ENCODE measurements at regions not wholly inside any gene's neighbourhood (a gene's known extent, or its start where the extent isn't known, plus 50 kb on each side); places are given as distances from the start of the nearest gene placed in this dataset.

DNA sequence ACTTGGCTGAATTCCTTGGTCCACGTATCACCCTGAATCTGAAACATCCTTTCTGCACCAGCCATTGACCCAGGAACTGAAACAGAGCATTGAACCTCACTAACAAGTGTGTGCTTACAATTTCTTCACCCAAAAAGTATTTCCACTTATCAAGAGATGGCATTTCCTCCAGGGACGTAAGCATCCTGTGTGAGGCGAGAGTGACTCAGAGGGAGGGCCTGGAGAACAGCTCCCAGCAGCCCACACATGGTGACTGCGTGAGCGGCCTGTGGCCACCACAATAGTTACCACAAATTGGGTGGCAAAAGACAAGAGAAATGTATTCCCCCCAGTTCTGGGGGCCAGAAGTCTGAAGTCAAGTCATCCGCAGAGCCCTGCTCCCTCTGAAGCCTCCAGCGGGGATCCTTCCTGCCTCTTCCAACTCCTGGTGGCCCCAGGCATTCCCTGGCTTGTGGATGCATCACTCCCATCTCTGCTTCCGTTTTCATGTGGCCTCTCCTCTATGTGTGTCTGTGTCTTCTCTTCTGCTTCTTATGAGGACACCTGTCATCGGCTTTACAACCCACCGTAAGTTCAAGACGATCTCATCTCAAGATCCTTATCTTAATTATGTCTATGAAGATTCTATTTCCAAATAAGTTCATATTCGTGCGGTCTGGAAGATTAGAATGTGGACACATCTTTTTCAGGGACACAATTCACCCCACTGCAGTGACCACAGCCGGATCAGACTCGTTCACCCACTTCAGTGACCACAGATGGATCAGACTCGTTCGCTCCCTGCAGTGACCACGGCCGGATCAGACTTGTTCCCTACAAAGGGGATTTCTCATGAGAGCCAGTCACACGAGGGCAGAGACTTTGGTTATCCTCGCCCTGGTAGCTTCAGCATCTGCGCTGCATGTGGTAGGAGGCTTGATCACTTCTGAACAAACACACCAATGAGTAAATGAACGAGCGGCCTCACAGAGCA, 122.6 kb upstream of the FOXF1 start:
- Mint-ChIP-seq H3K4me3 (no peak overlapping the region), H3K4me1 (peaks cover 14% of the 10 kb centered on the region)
- TF ChIP-seq, protein P1, sequence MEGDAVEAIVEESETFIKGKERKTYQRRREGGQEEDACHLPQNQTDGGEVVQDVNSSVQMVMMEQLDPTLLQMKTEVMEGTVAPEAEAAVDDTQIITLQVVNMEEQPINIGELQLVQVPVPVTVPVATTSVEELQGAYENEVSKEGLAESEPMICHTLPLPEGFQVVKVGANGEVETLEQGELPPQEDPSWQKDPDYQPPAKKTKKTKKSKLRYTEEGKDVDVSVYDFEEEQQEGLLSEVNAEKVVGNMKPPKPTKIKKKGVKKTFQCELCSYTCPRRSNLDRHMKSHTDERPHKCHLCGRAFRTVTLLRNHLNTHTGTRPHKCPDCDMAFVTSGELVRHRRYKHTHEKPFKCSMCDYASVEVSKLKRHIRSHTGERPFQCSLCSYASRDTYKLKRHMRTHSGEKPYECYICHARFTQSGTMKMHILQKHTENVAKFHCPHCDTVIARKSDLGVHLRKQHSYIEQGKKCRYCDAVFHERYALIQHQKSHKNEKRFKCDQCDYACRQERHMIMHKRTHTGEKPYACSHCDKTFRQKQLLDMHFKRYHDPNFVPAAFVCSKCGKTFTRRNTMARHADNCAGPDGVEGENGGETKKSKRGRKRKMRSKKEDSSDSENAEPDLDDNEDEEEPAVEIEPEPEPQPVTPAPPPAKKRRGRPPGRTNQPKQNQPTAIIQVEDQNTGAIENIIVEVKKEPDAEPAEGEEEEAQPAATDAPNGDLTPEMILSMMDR (IDR thresholded peaks at IDR 0.05; ENCODE audit: unreplicated experiment), result no peak

DNA sequence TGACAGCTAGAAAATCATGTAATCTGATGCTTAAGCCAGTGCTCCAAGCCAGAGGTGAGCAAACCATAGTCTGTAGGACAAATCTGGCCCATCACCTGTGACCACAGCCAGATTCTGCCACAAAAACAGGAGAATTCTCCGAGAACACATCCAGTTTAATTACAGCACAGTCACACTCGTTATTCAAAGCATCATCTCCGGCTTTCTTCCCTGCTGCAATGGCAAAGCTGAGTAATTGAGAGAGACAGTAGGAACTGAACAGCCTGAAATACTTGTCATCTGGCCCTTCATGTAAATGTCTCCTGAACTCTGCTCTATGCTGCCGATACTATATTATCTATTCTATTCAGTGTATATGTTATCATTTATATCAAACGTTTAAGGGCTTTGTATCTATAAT, 121.4 kb upstream of the FOXF1 start:
- Mint-ChIP-seq H3K4me3 (no peak overlapping the region), H3K9me3 (peaks cover 4% of the 10 kb centered on the region), H3K27me3 (ENCODE audit: low read depth) (peaks cover 4% of the 10 kb centered on the region), H3K27ac (no peak overlapping the region), H3K36me3 (peaks cover 2% of the 10 kb centered on the region), H3K4me1 (peaks cover 11% of the 10 kb centered on the region)
- TF ChIP-seq, protein P1 (IDR thresholded peaks at IDR 0.05; ENCODE audit: unreplicated experiment), result no peak
- DNase-seq (ENCODE audit: low spot score in 2 of 2, unreplicated experiment in 2 of 2), result no peak

More for the DNA sequence above, 122.6 kb upstream of the FOXF1 start:
- Mint-ChIP-seq H3K36me3 (peaks cover 2% of the 10 kb centered on the region), H3K27me3 (ENCODE audit: low read depth) (peaks cover 6% of the 10 kb centered on the region), H3K9me3 (peaks cover 4% of the 10 kb centered on the region), H3K27ac (no peak overlapping the region)
- DNase-seq (ENCODE audit: low spot score in 2 of 2, unreplicated experiment in 2 of 2), result no peak

DNA sequence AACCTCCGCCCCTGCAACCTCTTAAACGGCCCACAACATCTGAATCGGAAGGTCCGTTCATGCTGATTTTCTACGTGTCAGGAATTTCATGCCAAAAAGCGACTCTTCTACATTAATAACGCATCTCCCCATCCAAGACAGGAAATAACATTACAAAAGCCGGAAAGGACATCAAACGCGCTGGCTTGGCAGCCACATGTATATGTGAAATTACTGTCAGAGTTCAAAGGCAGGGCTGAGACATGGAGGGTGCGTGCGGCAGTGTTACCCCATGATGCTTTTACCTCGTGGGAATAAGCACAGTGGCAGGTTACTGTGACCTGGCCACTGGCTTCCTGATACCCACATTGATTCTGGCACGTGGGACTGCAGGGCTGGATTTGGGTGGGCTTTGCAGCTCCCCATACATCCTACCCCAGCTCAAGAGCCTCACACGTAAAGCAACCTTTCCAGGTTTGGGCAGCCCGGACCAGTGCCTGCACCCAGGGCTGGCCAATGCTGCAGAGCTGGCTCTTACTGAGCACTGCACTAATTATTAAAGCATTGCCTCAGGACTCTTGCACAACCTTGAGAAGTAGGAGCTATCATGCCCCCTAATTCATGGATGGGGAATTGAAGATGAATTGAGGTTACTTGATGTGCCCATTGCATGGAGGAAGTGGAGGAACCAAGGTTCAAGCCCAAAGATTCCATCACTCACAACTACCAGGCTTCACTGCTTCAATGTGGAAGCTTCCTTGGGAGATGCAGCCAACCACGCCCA, 120.6 kb upstream of the FOXF1 start:
- peaks cover 2% of the 10 kb centered on the region for H3K36me3 Mint-ChIP-seq
- no peak overlapping the region for H3K4me3 Mint-ChIP-seq
- H3K27ac Mint-ChIP-seq, result no peak overlapping the region
- no peak for DNase-seq (ENCODE audit: low spot score in 2 of 2, unreplicated experiment in 2 of 2)
- H3K4me1 Mint-ChIP-seq, result peaks cover 10% of the 10 kb centered on the region
- peaks cover 4% of the 10 kb centered on the region for H3K27me3 Mint-ChIP-seq (ENCODE audit: low read depth)
- TF ChIP-seq, protein P1 (IDR thresholded peaks at IDR 0.05; ENCODE audit: unreplicated experiment), result no peak
- H3K9me3 Mint-ChIP-seq, result peaks cover 4% of the 10 kb centered on the region

DNA sequence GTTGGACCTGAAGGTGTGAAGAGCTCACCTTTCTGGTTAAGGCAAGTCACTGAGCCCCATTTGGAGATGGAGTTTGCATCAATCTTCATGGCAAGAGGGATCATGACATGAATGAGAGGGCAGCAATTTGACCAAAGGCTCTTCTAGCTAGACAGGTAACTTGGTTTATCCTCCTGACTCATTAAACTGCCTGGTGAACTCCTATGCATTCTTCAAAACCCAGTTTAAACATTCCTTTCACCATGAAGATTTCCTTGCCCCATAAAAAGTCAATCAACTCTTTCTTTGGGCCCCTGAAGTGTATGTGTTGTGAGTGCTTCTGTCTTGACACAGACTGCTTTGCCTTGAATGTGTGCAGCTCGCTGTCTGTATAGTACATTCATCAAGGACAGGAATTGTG, 120.0 kb upstream of the FOXF1 start:
- H3K4me3 Mint-ChIP-seq, result no peak overlapping the region

DNA sequence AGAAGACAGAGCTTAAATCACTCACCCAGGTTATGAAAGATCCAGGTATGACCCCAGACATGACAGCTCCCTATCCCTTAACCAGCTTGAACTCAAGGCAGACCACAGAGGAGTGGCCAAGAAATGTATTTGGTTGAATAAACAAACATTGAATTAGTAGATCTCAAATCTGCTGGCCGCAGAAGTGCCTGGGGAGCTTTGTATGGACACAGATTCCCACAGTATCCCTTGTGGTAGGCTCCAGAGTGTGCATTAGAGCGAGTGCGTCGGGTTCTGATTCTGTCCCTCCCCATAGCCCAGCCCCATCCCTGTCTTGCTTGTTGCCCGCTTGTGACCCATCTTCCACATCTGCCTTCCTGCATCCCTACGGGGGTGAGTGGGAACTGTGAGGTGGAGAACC, 118.8 kb upstream of the FOXF1 start:
- TF ChIP-seq, protein P1 (IDR thresholded peaks at IDR 0.05; ENCODE audit: unreplicated experiment), result no peak
- peaks cover 4% of the 10 kb centered on the region for H3K27me3 Mint-ChIP-seq (ENCODE audit: low read depth)
- peaks cover 4% of the 10 kb centered on the region for H3K9me3 Mint-ChIP-seq
- no peak overlapping the region for H3K27ac Mint-ChIP-seq
- H3K36me3 Mint-ChIP-seq, result peaks cover 2% of the 10 kb centered on the region
- peaks cover 18% of the 10 kb centered on the region for H3K4me1 Mint-ChIP-seq
- DNase-seq (ENCODE audit: low spot score in 2 of 2, unreplicated experiment in 2 of 2), result no peak
- no peak overlapping the region for H3K4me3 Mint-ChIP-seq

More for the DNA sequence above, 120.0 kb upstream of the FOXF1 start:
- H3K27me3 Mint-ChIP-seq (ENCODE audit: low read depth), result peaks cover 4% of the 10 kb centered on the region
- H3K9me3 Mint-ChIP-seq, result peaks cover 4% of the 10 kb centered on the region
- TF ChIP-seq, protein P1 (IDR thresholded peaks at IDR 0.05; ENCODE audit: unreplicated experiment), result no peak
- peaks cover 2% of the 10 kb centered on the region for H3K36me3 Mint-ChIP-seq
- DNase-seq (ENCODE audit: low spot score in 2 of 2, unreplicated experiment in 2 of 2), result no peak
- H3K4me1 Mint-ChIP-seq, result peaks cover 12% of the 10 kb centered on the region
- no peak overlapping the region for H3K27ac Mint-ChIP-seq

Measured in mesothelial cell of epicardium (in vitro differentiated cells).